CD14-positive monocyte (primary cell): ENCODE measurements at regions not wholly inside any gene's neighbourhood (a gene's known extent, or its start where the extent isn't known, plus 50 kb on each side); places are given as distances from the start of the nearest gene placed in this dataset.

ENCODE experiments used
- DNase-seq, 3 donors: peaks; one replicate each; pipeline ENCODE4 v3.0.0-alpha.2; 2011 to 2022
- H2AFZ ChIP-seq: 2 replicates; pipeline ENCODE4 v1.6.0; 2012; ENCODE audit warnings: mild to moderate bottlenecking, low read depth, low read length, inconsistent platforms; ENCODE audit not compliant: insufficient read depth, poor library complexity, severe bottlenecking
- H3K27ac ChIP-seq, 2 donors: 1 replicate in 1 of 2; 2 replicates in 1 of 2; pipeline ENCODE4 v1.5.1; 2012 to 2013; ENCODE audit warnings: low read length in 2 of 2, control low read depth in 1 of 2, inconsistent platforms in 1 of 2, low read depth in 1 of 2, mild to moderate bottlenecking in 1 of 2
- H3K27me3 ChIP-seq, 2 donors: one replicate each; pipeline versions ENCODE4 v1.6.0 to v1.6.1; 2011 to 2013; ENCODE audit warnings: low read length in 2 of 2; ENCODE audit not compliant: control insufficient read depth in 2 of 2, insufficient read depth in 2 of 2
- H3K36me3 ChIP-seq, 2 donors: replicated peaks in 1 of 2; 1 replicate in 1 of 2; 2 replicates in 1 of 2; pipeline versions ENCODE4 v1.5.1 to v1.6.1; 2012 to 2013; ENCODE audit warnings: low read length in 2 of 2, control low read depth in 1 of 2, inconsistent platforms in 1 of 2, mild to moderate bottlenecking in 1 of 2; ENCODE audit not compliant: insufficient read depth in 2 of 2, control insufficient read depth in 1 of 2
- H3K4me1 ChIP-seq, 2 donors: 1 replicate in 1 of 2; 2 replicates in 1 of 2; pipeline versions ENCODE4 v1.5.1 to v1.6.1; 2012 to 2013; ENCODE audit warnings: low read length in 2 of 2, control low read depth in 1 of 2, inconsistent platforms in 1 of 2, mild to moderate bottlenecking in 1 of 2, moderate library complexity in 1 of 2; ENCODE audit not compliant: insufficient read depth in 2 of 2, control insufficient read depth in 1 of 2
- H3K4me2 ChIP-seq: replicated peaks from 2 replicates; pipeline ENCODE3; 2012; ENCODE audit warnings: low read length, moderate library complexity, mild to moderate bottlenecking; ENCODE audit not compliant: poor library complexity, severe bottlenecking; ENCODE audit errors: extremely low read depth
- H3K4me3 ChIP-seq, 3 experiments: fragments of 200-600 bp in 1 of 3; sonication (generic) in 1 of 3; replicated peaks in 1 of 3; 1 replicate in 2 of 3; 2 replicates in 1 of 3; pipeline ENCODE4 v1.5.1; 2011 to 2013; ENCODE audit warnings: low read length in 3 of 3, mild to moderate bottlenecking in 3 of 3, control low read depth in 2 of 3, low read depth in 2 of 3, inconsistent platforms in 1 of 3, moderate library complexity in 1 of 3
- H3K79me2 ChIP-seq: 2 replicates; pipeline ENCODE4 v1.6.0; 2012; ENCODE audit warnings: mild to moderate bottlenecking, control low read depth, inconsistent platforms, low read length, moderate library complexity; ENCODE audit not compliant: insufficient read depth
- H3K9ac ChIP-seq: 2 replicates; pipeline ENCODE4 v1.6.0; 2017; ENCODE audit warnings: low read length, mild to moderate bottlenecking; ENCODE audit not compliant: insufficient read depth, poor library complexity, severe bottlenecking
- H3K9me3 ChIP-seq, 2 donors: replicated peaks in 1 of 2; 1 replicate in 1 of 2; 2 replicates in 1 of 2; pipeline versions ENCODE4 v1.5.1 to v1.6.1; 2012 to 2013; ENCODE audit warnings: low read length in 2 of 2, control low read depth in 1 of 2; ENCODE audit not compliant: control insufficient read depth in 1 of 2, insufficient read depth in 1 of 2
- H4K20me1 ChIP-seq: 2 replicates; pipeline ENCODE4 v1.6.0; 2012; ENCODE audit warnings: mild to moderate bottlenecking, low read length, control low read depth, moderate library complexity; ENCODE audit not compliant: insufficient read depth
- H3K27ac Mint-ChIP-seq, 7 donors: one replicate each; pipeline ENCODE4 v1.8.0; 2020; ENCODE audit warnings: mild to moderate bottlenecking in 7 of 7, mixed read lengths in 7 of 7, moderate library complexity in 6 of 7, inconsistent platforms in 2 of 7
- H3K27me3 Mint-ChIP-seq, 3 donors: one replicate each; pipeline ENCODE4 v1.8.0; 2021 to 2022; ENCODE audit warnings: low read depth in 3 of 3, mild to moderate bottlenecking in 3 of 3, mixed read lengths in 3 of 3, moderate library complexity in 3 of 3, inconsistent platforms in 1 of 3
- H3K36me3 Mint-ChIP-seq, 2 donors: one replicate each; pipeline ENCODE4 v1.8.0; 2020; ENCODE audit warnings: mixed read lengths in 2 of 2, inconsistent platforms in 1 of 2, mild to moderate bottlenecking in 1 of 2
- H3K4me1 Mint-ChIP-seq: one replicate; pipeline ENCODE4 v1.8.0; 2020; ENCODE audit warnings: mild to moderate bottlenecking, mixed read lengths
- H3K4me3 Mint-ChIP-seq, 2 donors: one replicate each; pipeline ENCODE4 v1.8.0; 2020; ENCODE audit warnings: mild to moderate bottlenecking in 2 of 2, mixed read lengths in 2 of 2, moderate library complexity in 1 of 2
- H3K9me3 Mint-ChIP-seq, 7 donors: one replicate each; pipeline ENCODE4 v1.8.0; 2020 to 2022; ENCODE audit warnings: mixed read lengths in 7 of 7, mild to moderate bottlenecking in 6 of 7, moderate library complexity in 6 of 7, inconsistent platforms in 2 of 7
- CTCF ChIP-seq: fragments of 200-600 bp; IDR thresholded peaks from one replicate; pipeline ENCODE4 v1.8.0; 2022; ENCODE audit warnings: antibody characterized with exemption, mild to moderate bottlenecking
- WGBS: methylation state at CpG from one replicate; pipeline ENCODE4 v1.1.5; 2013; ENCODE audit warnings: missing lambda C conversion rate; ENCODE audit not compliant: insufficient coverage; 5-methylcytosine and 5-hydroxymethylcytosine counted together
- intact Hi-C, 2 donors: fragments of 100-400 bp; cut with micrococcal nuclease; formaldehyde crosslinking; loops; one replicate each; pipeline versions ENCODE4 v1.15.0 to v1.15.1; 2023

DNA sequence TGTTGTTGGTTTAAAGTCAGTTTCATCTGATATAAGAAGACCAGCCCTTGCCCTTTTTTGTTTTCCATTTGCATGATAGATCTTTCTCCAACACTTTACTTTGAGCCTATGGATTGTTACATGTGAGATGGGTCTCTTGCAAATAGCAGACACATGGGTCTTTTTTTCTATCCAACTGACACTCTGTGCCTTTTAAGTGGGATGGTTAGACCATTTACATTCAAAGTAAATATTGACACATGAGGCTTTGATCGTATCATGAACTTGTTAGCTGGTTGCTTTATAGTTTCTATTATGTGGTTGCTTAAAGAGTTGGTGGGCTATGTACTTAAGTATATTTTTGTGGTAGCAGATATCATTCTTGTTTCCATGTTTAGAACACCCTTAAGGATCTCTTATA is 213.4 kb upstream of the G2E3 start:
- WGBS = no CpG with 5 or more reads among the region's 1 CpG
- DNase-seq = no peak
- Histone ChIP-seq H3K4me3 (no peak overlapping the region), H3K9me3 (no peaks in the 10 kb centered on the region), H3K79me2 (no peaks in the 10 kb centered on the region), H2AFZ (no peak overlapping the region), H3K36me3 (no peaks in the 10 kb centered on the region), H3K27ac (no peak overlapping the region), H3K27me3 (no peaks in the 10 kb centered on the region), H3K4me1 (no peaks in the 10 kb centered on the region), H3K4me2 (no peak overlapping the region), H3K9ac (no peak overlapping the region), H4K20me1 (no peaks in the 10 kb centered on the region)
- intact Hi-C loops = no loop called here
- Mint-ChIP-seq H3K36me3 (no peaks in the 10 kb centered on the region), H3K4me1 (no peaks in the 10 kb centered on the region), H3K27ac (no peak overlapping the region), H3K9me3 (peaks cover 0 to 6% (median 3%) of the 10 kb centered on the region in 7 donors), H3K4me3 (no peak overlapping the region), H3K27me3 (peaks cover 0 to 3% (median 1%) of the 10 kb centered on the region in 3 donors)
- TF ChIP-seq CTCF = no peak

GRCh38 chr14:30348445-30348844 is 210.5 kb upstream of the G2E3 start:
- Mint-ChIP-seq H3K9me3 (peaks cover 0 to 6% (median 2%) of the 10 kb centered on the region in 7 donors), H3K4me1 (no peaks in the 10 kb centered on the region), H3K27ac (no peak overlapping the region), H3K36me3 (no peaks in the 10 kb centered on the region), H3K27me3 (peaks cover 0 to 4% (median 0%) of the 10 kb centered on the region in 3 donors), H3K4me3 (no peak overlapping the region)
- H3K4me3 ChIP-seq = no peak overlapping the region
- no peaks in the 10 kb centered on the region for H3K9me3 ChIP-seq
- H3K36me3 ChIP-seq = no peaks in the 10 kb centered on the region
- no peaks in the 10 kb centered on the region for H3K4me1 ChIP-seq
- H2AFZ ChIP-seq = no peak overlapping the region
- TF ChIP-seq CTCF = no peak
- no CpG with 5 or more reads among the region's 2 CpGs for WGBS
- no peak overlapping the region for H3K9ac ChIP-seq
- intact Hi-C loops = no loop called here
- H3K27me3 ChIP-seq = no peaks in the 10 kb centered on the region
- no peaks in the 10 kb centered on the region for H3K79me2 ChIP-seq
- no peak overlapping the region for H3K27ac ChIP-seq
- no peak overlapping the region for H3K4me2 ChIP-seq
- DNase-seq = no peak
- H4K20me1 ChIP-seq = no peaks in the 10 kb centered on the region
